OCI-LY1 (cell line): ENCODE measurements at regions not wholly inside any gene's neighbourhood (a gene's known extent, or its start where the extent isn't known, plus 50 kb on each side); places are given as distances from the start of the nearest gene placed in this dataset.

ENCODE experiments used
- H2AFZ ChIP-seq: fragments of 200-600 bp; sonication (generic), shearing (Covaris generic); 2 replicates; pipeline ENCODE4 v1.6.0; 2014; ENCODE audit warnings: antibody characterized with exemption, mild to moderate bottlenecking, low read length
- H3F3A ChIP-seq: fragments of 200-600 bp; sonication (generic), shearing (Covaris generic); 2 replicates; pipeline ENCODE4 v1.6.0; 2014; ENCODE audit warnings: mild to moderate bottlenecking, antibody characterized with exemption, low read length, moderate library complexity; ENCODE audit not compliant: insufficient read depth
- H3K27ac ChIP-seq: fragments of 200-600 bp; sonication (generic); 2 replicates; pipeline ENCODE4 v1.5.1; 2014; ENCODE audit warnings: low read length, mixed run types, mild to moderate bottlenecking, low read depth; ENCODE audit not compliant: poor library complexity, severe bottlenecking
- H3K27me3 ChIP-seq: fragments of 200-600 bp; sonication (generic); 2 replicates; pipeline ENCODE4 v1.6.0; 2014; ENCODE audit warnings: antibody characterized with exemption, mild to moderate bottlenecking, low read length, moderate library complexity; ENCODE audit not compliant: insufficient read depth
- H3K36me3 ChIP-seq: fragments of 200-600 bp; sonication (generic); 2 replicates; pipeline ENCODE4 v1.6.1; 2014; ENCODE audit warnings: mild to moderate bottlenecking, antibody characterized with exemption, low read length, moderate library complexity, mixed read lengths; ENCODE audit not compliant: insufficient read depth
- H3K4me1 ChIP-seq: fragments of 200-600 bp; sonication (generic); 2 replicates; pipeline ENCODE4 v1.5.1; 2014; ENCODE audit warnings: mild to moderate bottlenecking, low read length, moderate library complexity; ENCODE audit not compliant: insufficient read depth, severe bottlenecking
- H3K4me2 ChIP-seq: fragments of 200-600 bp; sonication (generic), shearing (Covaris generic); 2 replicates; pipeline ENCODE4 v1.6.1; 2014; ENCODE audit warnings: low read length
- H3K4me3 ChIP-seq: fragments of 200-600 bp; sonication (generic); 2 replicates; pipeline ENCODE4 v1.5.1; 2014; ENCODE audit warnings: low read length, low read depth, mild to moderate bottlenecking, mixed read lengths; ENCODE audit not compliant: poor library complexity, severe bottlenecking
- H3K79me2 ChIP-seq: fragments of 200-600 bp; shearing (Covaris generic); 2 replicates; pipeline ENCODE4 v1.6.1; 2016; ENCODE audit warnings: mixed run types, low read length, mixed read lengths; ENCODE audit not compliant: insufficient read depth
- H3K9ac ChIP-seq: fragments of 200-600 bp; sonication (generic), shearing (Covaris generic); 2 replicates; pipeline ENCODE4 v1.6.1; 2014; ENCODE audit warnings: mild to moderate bottlenecking, low read length, mixed read lengths
- H3K9me2 ChIP-seq: fragments of 200-600 bp; sonication (generic), shearing (Covaris generic); 2 replicates; pipeline ENCODE4 v1.6.1; 2014; ENCODE audit warnings: low read depth, mild to moderate bottlenecking, low read length, mixed read lengths
- H3K9me3 ChIP-seq: fragments of 200-600 bp; shearing (Covaris generic); 2 replicates; pipeline ENCODE4 v1.6.1; 2014; ENCODE audit warnings: low read length, mixed read lengths
- H4K20me1 ChIP-seq: fragments of 200-600 bp; sonication (generic), shearing (Covaris generic); 2 replicates; pipeline ENCODE4 v1.6.0; 2016; ENCODE audit warnings: mild to moderate bottlenecking, low read length; ENCODE audit not compliant: insufficient read depth
- CTCF ChIP-seq: fragments of 200-600 bp; sonication (generic), shearing (Covaris generic); IDR thresholded peaks from 2 replicates; pipeline ENCODE4 v1.5.1; 2017; ENCODE audit warnings: mild to moderate bottlenecking, antibody characterized with exemption, low read length, moderate library complexity, mixed read lengths
- EZH2 ChIP-seq: fragments of 200-600 bp; sonication (generic), shearing (Covaris generic); IDR thresholded peaks from 2 replicates; pipeline ENCODE4 v1.8.0; 2017; ENCODE audit warnings: borderline replicate concordance, mixed run types, mild to moderate bottlenecking, antibody characterized with exemption, low read length, moderate library complexity, mixed read lengths

GRCh38 chr7:67486401-67486800 lies 489.8 kb downstream of the TYW1 start:
- Histone ChIP-seq H3K4me1 (no peaks in the 10 kb centered on the region), H2AFZ (no peak overlapping the region), H3K79me2 (no peaks in the 10 kb centered on the region), H3K27ac (no peak overlapping the region), H3K4me2 (no peak overlapping the region), H3F3A (no peaks in the 10 kb centered on the region), H3K36me3 (no peaks in the 10 kb centered on the region), H4K20me1 (no peaks in the 10 kb centered on the region), H3K9me2 (no peaks in the 10 kb centered on the region), H3K4me3 (no peak overlapping the region), H3K9me3 (no peaks in the 10 kb centered on the region), H3K9ac (no peak overlapping the region), H3K27me3 (no peaks in the 10 kb centered on the region)
- TF ChIP-seq CTCF (no peak), EZH2 (no peak)

- H3K9ac ChIP-seq: no peak overlapping the region
- no peaks in the 10 kb centered on the region for H3K9me2 ChIP-seq
- no peaks in the 10 kb centered on the region for H3K27me3 ChIP-seq
- no peak overlapping the region for H3K4me2 ChIP-seq
- no peaks in the 10 kb centered on the region for H3K9me3 ChIP-seq
- no peak overlapping the region for H2AFZ ChIP-seq
- H3K36me3 ChIP-seq: no peaks in the 10 kb centered on the region
- H3K4me1 ChIP-seq: no peaks in the 10 kb centered on the region
- no peaks in the 10 kb centered on the region for H3F3A ChIP-seq
- H3K79me2 ChIP-seq: no peaks in the 10 kb centered on the region
- no peak for TF ChIP-seq CTCF
- TF ChIP-seq EZH2: no peak
- H3K4me3 ChIP-seq: no peak overlapping the region
- no peaks in the 10 kb centered on the region for H4K20me1 ChIP-seq
- H3K27ac ChIP-seq: no peak overlapping the region
These were observed 490.7 kb downstream of the TYW1 start for GRCh38 chr7:67487316-67487715.

- H4K20me1 ChIP-seq: no peaks in the 10 kb centered on the region
- H3K9ac ChIP-seq: no peak overlapping the region
- H3K27me3 ChIP-seq: no peaks in the 10 kb centered on the region
- no peaks in the 10 kb centered on the region for H3K9me3 ChIP-seq
- no peaks in the 10 kb centered on the region for H3K4me1 ChIP-seq
- H2AFZ ChIP-seq: no peak overlapping the region
- H3K79me2 ChIP-seq: no peaks in the 10 kb centered on the region
- H3F3A ChIP-seq: no peaks in the 10 kb centered on the region
- no peaks in the 10 kb centered on the region for H3K36me3 ChIP-seq
- no peak overlapping the region for H3K4me3 ChIP-seq
- H3K27ac ChIP-seq: no peak overlapping the region
- H3K9me2 ChIP-seq: no peaks in the 10 kb centered on the region
- no peak overlapping the region for H3K4me2 ChIP-seq
- no peak for TF ChIP-seq EZH2
- TF ChIP-seq CTCF: no peak
These were observed 493.2 kb downstream of the TYW1 start for GRCh38 chr7:67489881-67490280.
